ENCODE measurements at regions not wholly inside any gene's neighbourhood (a gene's known extent, or its start where the extent isn't known, plus 50 kb on each side); places are given as distances from the start of the nearest gene placed in this dataset.

DNA sequence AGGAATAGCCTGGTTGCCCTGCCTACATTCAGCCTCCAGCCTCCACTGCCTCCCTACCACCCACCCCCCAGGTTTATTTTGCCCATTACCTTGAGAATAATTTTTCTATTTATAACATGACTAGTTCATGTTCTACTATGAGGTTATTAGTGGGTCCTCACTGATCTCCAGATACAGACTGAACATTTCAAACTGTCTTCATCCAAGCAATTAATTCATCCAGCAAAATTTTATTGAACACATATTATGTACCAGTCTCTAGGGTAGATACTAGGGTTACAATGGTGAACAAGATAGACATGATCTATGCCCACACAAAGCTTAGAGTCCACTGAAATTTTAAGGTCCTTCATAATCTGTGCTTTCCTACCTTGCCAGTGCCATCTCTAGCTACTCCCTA lies 51.6 kb upstream of the FHIP2A start:
- DNase-seq (ENCODE audit: low read depth): no peak

DNA sequence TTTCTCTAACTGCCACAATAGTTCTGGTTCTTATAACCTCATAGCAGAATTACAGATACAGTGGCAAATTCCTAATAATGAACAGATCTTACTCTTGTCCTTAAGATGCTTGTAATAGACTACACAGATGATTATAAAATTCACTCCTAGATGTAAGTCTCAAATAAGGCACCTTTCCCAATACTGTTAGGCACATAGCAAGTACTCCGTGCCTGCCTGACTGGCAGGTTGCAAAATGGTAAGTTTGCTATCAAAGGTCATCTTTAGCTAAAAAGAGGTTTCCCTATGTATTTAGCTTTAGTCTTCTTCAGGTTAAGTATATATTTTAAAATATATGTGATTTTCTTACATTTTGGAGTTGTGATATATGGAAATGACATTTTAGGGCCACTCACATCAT lies 50.4 kb upstream of the FHIP2A start:
- no peak for DNase-seq (ENCODE audit: low read depth)

DNA sequence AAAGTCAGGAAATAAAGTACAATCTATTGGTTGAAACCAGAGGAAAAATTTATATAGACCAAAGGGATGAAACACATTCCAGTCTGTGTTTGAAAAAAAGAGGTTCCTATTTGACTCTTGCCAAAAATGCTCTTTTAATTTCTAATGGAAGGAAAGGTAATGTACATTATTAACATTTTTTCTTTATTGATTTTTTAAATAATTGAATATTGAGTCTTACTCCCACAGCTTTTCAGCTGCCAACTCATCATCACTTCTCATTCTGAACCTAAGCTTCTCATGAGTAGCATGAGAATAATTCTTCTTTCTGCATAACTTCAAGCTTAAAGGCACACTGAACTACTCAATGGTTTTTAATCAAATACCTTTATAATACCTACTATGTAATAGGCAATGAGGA lies 49.8 kb upstream of the FHIP2A start:
- no peak for DNase-seq (ENCODE audit: low read depth)

Data from GM04503 (cell line).